ENCODE measurements at regions not wholly inside any gene's neighbourhood (a gene's known extent, or its start where the extent isn't known, plus 50 kb on each side); places are given as distances from the start of the nearest gene placed in this dataset.

- Histone ChIP-seq H3K27me3 (ENCODE audit: control insufficient read depth, low read length) (no peaks in the 10 kb centered on the region), H3K9me2 (replicated peaks; ENCODE audit: control insufficient read depth, low read length) (no peaks in the 10 kb centered on the region), H3K27ac (ENCODE audit: low read depth, low read length) (no peak overlapping the region), H3K79me2 (ENCODE audit: control insufficient read depth, low read length) (no peaks in the 10 kb centered on the region), H3K36me3 (ENCODE audit: control insufficient read depth, low read length) (no peaks in the 10 kb centered on the region), H3K4me2 (ENCODE audit: low read length) (no peak overlapping the region), H3F3A (ENCODE audit: control insufficient read depth, insufficient read depth) (no peaks in the 10 kb centered on the region), H3K4me1 (ENCODE audit: control insufficient read depth, low read length) (no peaks in the 10 kb centered on the region), H4K20me1 (ENCODE audit: control insufficient read depth, insufficient read depth, low read depth, low read length) (no peaks in the 10 kb centered on the region), H3K9me3 (ENCODE audit: control insufficient read depth, insufficient read depth, low read length) (no peaks in the 10 kb centered on the region), H3K4me3 (ENCODE audit: low read length) (no peak overlapping the region)
- no peak for TF ChIP-seq EZH2phosphoT487 (IDR thresholded peaks at IDR 0.05; ENCODE audit: borderline replicate concordance, low read length)
Measured at GRCh38 chr2:142325870-142326269, 195.1 kb upstream of the LRP1B start.

- H3K27ac ChIP-seq (ENCODE audit: low read depth, low read length): no peak overlapping the region
- no peaks in the 10 kb centered on the region for H3K36me3 ChIP-seq (ENCODE audit: control insufficient read depth, low read length)
- H3K4me2 ChIP-seq (ENCODE audit: low read length): no peak overlapping the region
- no peaks in the 10 kb centered on the region for H4K20me1 ChIP-seq (ENCODE audit: control insufficient read depth, insufficient read depth, low read depth, low read length)
- H3K4me1 ChIP-seq (ENCODE audit: control insufficient read depth, low read length): no peaks in the 10 kb centered on the region
- H3K9me3 ChIP-seq (ENCODE audit: control insufficient read depth, insufficient read depth, low read length): no peaks in the 10 kb centered on the region
- TF ChIP-seq EZH2phosphoT487 (IDR thresholded peaks at IDR 0.05; ENCODE audit: borderline replicate concordance, low read length) (no peak), CTCF (IDR thresholded peaks at IDR 0.05; ENCODE audit: low read depth, low read length, poor library complexity, severe bottlenecking) (no peak)
- H3K27me3 ChIP-seq (ENCODE audit: control insufficient read depth, low read length): no peaks in the 10 kb centered on the region
- no peak overlapping the region for H3K4me3 ChIP-seq (ENCODE audit: low read length)
- H3F3A ChIP-seq (ENCODE audit: control insufficient read depth, insufficient read depth): no peaks in the 10 kb centered on the region
- no peaks in the 10 kb centered on the region for H3K79me2 ChIP-seq (ENCODE audit: control insufficient read depth, low read length)
- H3K9me2 ChIP-seq (replicated peaks; ENCODE audit: control insufficient read depth, low read length): no peaks in the 10 kb centered on the region
Measured at GRCh38 chr2:142323206-142323605, 192.4 kb upstream of the LRP1B start.

- Histone ChIP-seq H3K36me3 (ENCODE audit: control insufficient read depth, low read length) (no peaks in the 10 kb centered on the region), H3K79me2 (ENCODE audit: control insufficient read depth, low read length) (no peaks in the 10 kb centered on the region), H3K9me3 (ENCODE audit: control insufficient read depth, insufficient read depth, low read length) (no peaks in the 10 kb centered on the region), H3K27ac (ENCODE audit: low read depth, low read length) (no peak overlapping the region), H3F3A (ENCODE audit: control insufficient read depth, insufficient read depth) (no peaks in the 10 kb centered on the region), H3K4me1 (ENCODE audit: control insufficient read depth, low read length) (no peaks in the 10 kb centered on the region), H3K27me3 (ENCODE audit: control insufficient read depth, low read length) (no peaks in the 10 kb centered on the region), H4K20me1 (ENCODE audit: control insufficient read depth, insufficient read depth, low read depth, low read length) (no peaks in the 10 kb centered on the region), H3K4me3 (ENCODE audit: low read length) (no peak overlapping the region), H3K4me2 (ENCODE audit: low read length) (no peak overlapping the region), H3K9me2 (replicated peaks; ENCODE audit: control insufficient read depth, low read length) (no peaks in the 10 kb centered on the region)
- TF ChIP-seq CTCF (IDR thresholded peaks at IDR 0.05; ENCODE audit: low read depth, low read length, poor library complexity, severe bottlenecking) (no peak), EZH2phosphoT487 (IDR thresholded peaks at IDR 0.05; ENCODE audit: borderline replicate concordance, low read length) (no peak)
Measured at GRCh38 chr2:142321706-142322280, 191.0 kb upstream of the LRP1B start.

DNA sequence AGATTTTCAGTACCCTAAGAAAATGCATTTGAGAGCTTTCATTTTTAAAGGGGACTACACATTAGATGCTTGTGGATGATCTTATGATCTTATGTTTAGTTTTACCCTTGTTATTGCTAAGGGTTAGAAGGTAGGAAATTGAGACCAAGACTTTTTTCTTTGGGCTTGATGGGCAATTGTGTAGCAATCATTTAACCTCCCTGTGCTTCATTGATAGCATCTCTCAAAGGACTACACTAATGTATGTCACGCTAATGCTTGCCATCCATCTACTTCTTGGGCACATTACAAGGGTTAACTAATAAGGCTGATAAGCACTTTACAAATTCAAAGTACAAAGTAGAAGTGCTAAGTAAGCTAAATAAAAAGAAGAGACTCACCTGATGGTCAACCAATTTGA lies 189.3 kb upstream of the LRP1B start:
- Histone ChIP-seq H3K4me2 (ENCODE audit: low read length) (no peak overlapping the region), H3F3A (ENCODE audit: control insufficient read depth, insufficient read depth) (no peaks in the 10 kb centered on the region), H3K27me3 (ENCODE audit: control insufficient read depth, low read length) (no peaks in the 10 kb centered on the region), H4K20me1 (ENCODE audit: control insufficient read depth, insufficient read depth, low read depth, low read length) (no peaks in the 10 kb centered on the region), H3K27ac (ENCODE audit: low read depth, low read length) (no peak overlapping the region), H3K36me3 (ENCODE audit: control insufficient read depth, low read length) (no peaks in the 10 kb centered on the region), H3K9me3 (ENCODE audit: control insufficient read depth, insufficient read depth, low read length) (no peaks in the 10 kb centered on the region), H3K79me2 (ENCODE audit: control insufficient read depth, low read length) (no peaks in the 10 kb centered on the region), H3K9me2 (replicated peaks; ENCODE audit: control insufficient read depth, low read length) (no peaks in the 10 kb centered on the region), H3K4me1 (ENCODE audit: control insufficient read depth, low read length) (no peaks in the 10 kb centered on the region), H3K4me3 (ENCODE audit: low read length) (no peak overlapping the region)
- TF ChIP-seq EZH2phosphoT487 (IDR thresholded peaks at IDR 0.05; ENCODE audit: borderline replicate concordance, low read length) (no peak), CTCF (IDR thresholded peaks at IDR 0.05; ENCODE audit: low read depth, low read length, poor library complexity, severe bottlenecking) (no peak)

Measured in DOHH2 (cell line).